Stimulated activated CD8-positive, alpha-beta memory T cell treated with anti-CD3 and anti-CD28 coated beads, Interleukin-12 subunit alpha, Interleukin-12 subunit beta, amount 100 ng/mL, for 24 hours (primary cell): ENCODE measurements at regions not wholly inside any gene's neighbourhood (a gene's known extent, or its start where the extent isn't known, plus 50 kb on each side); places are given as distances from the start of the nearest gene placed in this dataset.

Experiments
- DNase-seq: peaks from one replicate; pipeline ENCODE4 v3.0.0-alpha.2; 2020; ENCODE audit errors: extremely low read depth

- no peak for DNase-seq
These were observed 713.0 kb upstream of the MARCKS start for GRCh38 chr6:113144117-113144516.

DNA sequence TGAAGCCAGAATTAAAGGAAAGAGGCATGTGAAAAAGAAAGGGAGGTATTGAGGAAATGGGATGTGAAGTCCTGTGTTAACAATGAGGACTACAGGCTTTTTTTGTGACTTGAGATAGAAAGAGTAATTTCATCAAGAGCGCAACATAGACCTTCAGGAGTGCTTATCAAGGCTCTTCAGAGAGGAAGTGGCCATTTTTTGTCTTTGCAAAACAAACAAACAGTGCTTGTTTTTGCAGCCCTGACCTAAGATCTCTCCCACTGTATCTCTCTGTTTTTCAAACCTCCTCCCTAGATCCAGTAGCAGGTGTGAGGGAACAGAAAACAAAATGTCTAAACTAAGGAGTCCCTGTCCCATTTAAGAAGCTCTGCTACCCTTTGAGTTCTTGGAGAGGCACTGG, 710.3 kb upstream of the MARCKS start:
- no peak for DNase-seq

- DNase-seq = no peak
These were observed 709.6 kb upstream of the MARCKS start for GRCh38 chr6:113147544-113147943.

DNA sequence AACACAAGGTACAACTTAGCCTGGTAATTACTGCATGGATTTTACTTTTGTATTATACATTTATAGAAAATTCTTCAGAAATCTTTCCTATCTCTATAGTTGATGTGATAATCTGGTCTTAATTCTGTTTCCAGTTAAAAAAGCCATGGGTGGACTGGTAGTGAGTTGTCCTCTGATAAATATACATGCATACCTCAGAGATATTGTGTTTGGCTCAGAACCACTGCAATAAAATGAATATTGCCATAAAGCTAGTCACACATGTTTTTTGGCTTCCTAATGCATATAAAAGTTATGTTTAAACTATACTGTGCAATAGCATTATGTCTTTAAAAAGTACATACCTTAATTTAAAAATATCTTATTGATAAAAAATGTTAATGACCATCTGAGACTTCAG, 708.6 kb upstream of the MARCKS start:
- DNase-seq = no peak

GRCh38 chr6:113149511-113149910, 707.6 kb upstream of the MARCKS start:
- no peak for DNase-seq

DNA sequence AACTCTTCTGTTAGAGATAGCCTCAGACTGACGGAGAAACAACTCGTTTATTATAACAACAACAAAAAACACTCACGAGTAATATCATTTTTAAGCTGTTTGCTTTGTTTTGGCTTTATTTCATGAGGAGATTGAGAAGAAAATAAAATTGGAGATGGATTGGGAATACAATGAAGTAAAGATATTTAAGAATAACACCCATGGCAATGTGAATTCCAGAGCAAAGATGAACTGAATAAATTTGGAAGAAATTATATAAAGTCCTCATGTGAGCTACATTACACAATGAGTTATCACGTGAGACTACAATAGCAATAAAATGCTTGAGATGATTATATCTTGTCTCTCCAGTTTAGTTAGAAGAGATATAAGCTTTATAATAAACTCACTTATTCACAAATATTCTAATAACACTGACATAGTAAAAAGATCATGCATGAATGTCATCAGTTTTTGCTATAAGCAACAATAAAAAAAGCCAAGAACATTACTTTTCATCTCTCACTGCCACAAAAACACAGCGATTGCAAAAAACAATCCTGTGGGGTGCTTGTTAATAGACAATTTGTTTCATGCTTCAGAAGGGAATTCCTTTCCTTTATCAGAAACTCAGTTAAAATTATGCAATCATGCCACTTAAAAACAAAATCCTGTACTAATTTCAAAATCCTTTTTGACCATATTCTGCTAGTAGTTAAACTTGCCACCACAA, 696.7 kb upstream of the MARCKS start:
- DNase-seq = no peak

DNA sequence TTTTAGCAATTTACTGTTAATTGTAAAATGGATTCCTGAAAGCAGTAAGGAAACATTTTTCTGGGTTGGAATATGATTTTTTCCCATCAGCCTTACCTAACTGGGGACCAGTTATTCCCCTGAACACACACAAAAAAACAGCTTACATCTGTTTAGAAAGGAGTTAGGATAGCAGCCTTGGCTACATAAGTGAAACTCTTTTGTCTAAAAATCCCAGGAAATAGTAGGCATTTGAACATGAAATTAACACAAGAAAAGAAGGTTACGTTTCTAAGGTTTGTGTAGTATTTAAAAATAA, 696.2 kb upstream of the MARCKS start:
- DNase-seq = no peak

DNA sequence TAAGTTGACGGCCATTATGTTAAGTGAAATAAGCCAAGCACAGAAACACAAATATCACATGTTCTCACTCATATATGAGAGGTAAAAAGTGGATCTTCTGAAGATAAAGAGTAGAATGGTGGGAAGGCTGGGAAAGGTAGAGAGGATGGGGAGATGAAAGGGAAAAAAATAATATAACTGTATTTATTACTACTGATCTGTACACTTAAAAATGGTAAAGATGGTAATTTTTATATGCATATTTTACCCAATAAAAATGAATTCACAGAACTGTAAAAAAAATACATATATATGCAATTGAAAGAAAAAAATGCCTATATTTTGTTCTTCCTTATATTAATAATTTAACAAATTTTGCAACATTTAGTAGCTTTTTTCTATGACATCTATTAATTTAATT, 694.4 kb upstream of the MARCKS start:
- no peak for DNase-seq

- DNase-seq = no peak
These were observed 689.1 kb upstream of the MARCKS start for GRCh38 chr6:113168057-113168456.

DNA sequence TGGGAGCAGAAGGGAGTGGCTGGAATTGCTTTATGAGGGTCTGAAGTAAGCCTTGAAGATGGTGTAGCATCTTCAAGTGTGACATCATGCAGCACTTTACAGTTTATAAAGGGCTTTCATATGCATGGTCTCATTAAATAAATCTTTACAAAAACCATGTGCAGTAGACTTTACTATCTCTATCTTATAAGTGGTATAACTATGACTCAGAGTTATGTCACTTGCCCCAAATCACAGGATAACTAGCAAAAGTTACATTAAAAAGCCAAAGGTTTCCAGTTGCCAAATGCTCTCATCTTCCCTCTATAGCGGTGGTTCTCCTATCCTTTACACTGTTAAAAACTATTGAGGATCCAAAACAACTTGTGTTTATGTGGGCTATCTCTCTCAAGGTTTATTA, 687.7 kb upstream of the MARCKS start:
- no peak for DNase-seq

DNA sequence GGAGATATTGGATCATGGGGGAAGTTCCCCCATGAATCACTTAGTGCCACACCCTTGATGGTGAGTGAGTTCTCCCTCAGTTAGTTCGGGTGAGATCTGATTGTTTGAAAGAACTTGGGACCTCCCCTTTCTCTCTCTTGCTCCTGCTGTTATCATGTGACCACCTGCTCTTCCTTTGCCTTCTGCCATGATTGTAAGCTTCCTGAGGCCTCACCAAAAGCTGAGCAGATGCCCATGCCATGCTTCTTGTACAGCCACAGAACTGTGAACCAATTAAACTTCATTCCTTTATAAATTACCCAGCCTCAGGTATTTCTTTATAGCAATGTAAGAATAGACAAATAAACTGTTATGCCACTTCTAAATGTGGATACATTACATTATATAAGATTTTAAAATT, 686.7 kb upstream of the MARCKS start:
- no peak for DNase-seq

DNA sequence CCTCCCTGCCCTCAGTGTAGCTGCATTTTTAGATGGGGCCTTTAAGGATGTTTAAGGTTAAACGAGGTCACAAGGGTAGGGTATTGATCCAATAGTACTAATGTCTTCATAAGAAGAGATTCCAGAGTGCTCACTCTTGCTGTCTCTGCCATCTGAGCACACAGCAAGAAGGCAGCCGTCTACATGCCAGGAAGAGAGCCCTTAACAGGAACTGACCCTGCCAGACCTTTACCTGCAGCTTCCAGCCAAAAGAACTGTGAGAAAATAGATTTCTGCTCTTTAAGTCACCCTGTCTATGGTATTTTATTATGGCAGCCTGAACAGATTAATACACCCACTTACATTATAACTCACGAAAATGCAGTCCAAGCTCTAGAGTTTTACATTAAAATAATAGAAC, 685.3 kb upstream of the MARCKS start:
- DNase-seq = no peak

- DNase-seq = no peak
These were observed 684.6 kb upstream of the MARCKS start for GRCh38 chr6:113172531-113172966.

DNA sequence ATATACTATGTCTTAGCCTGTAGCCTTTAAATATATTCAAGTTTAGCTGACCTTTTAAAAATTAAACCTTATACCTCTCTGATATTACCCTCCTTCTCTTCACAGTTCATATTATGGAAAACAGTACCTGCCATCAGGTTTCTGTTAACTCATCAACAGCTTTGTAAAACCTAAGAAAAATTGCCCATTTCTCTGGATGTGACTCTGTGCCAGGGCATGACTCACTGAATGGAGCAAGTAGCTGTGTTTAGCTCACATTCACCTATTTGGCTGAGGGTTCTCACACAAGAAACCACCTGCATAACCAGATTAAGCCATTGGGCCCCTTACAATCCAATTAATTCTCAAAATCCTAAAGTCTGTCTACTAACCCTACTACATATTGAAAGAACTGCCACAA, 678.8 kb upstream of the MARCKS start:
- no peak for DNase-seq

GRCh38 chr6:113181164-113181563, 676.0 kb upstream of the MARCKS start:
- DNase-seq = no peak

DNA sequence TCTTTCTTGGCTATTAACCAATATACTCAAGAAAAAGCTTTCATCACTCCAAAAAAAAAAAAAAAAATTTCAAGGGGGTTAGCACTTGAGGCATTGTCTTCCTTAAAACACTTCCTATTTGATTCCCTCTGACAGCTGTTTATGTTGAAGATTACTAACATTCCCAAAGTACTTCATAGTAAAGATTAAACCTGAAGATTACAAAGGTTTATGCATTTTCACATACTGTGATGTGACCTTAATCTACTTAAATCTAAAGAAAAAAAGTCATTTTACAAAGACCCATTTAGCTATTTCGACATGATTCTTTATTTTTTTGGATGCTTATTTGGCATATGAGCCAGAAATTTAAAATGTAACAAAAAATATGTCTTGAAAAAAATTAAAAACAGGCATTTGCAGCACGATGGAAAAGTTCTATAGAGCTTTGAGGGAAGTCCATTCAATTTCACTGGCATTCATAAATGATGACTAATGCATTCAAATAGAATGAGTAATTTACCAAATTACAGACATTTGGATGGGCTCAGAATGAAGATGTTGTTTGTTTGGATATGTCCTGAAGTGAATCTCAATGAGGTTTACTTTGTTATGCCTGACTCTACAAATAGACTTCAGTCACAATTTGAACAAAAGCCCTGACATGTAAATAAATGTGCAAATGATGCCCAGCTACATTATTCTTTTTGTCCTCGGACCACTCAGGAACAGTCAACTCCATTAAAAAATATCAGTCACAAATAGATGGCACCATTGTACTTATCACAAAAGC, 674.6 kb upstream of the MARCKS start:
- no peak for DNase-seq

- no peak for DNase-seq
These were observed 672.9 kb upstream of the MARCKS start for GRCh38 chr6:113184291-113184690.

DNA sequence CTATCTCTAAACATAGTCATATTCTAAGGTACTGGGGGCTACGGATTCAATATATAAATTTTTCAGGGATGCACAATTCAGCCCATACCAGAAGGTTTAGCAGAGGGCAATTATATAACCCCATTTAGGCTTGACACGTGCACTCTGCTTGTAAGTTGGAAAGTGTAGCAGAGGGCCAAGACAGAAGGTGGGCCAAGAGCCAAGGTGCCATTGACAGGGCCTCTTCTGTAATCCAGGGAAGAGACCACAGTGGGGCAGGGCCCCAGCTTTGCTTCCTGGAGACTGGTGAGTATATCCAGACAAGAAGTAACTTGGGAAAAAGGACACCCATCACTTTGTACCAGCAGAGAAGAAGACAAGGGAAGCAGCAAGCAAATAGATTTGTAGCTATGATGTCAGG, 672.4 kb upstream of the MARCKS start:
- DNase-seq = no peak

DNA sequence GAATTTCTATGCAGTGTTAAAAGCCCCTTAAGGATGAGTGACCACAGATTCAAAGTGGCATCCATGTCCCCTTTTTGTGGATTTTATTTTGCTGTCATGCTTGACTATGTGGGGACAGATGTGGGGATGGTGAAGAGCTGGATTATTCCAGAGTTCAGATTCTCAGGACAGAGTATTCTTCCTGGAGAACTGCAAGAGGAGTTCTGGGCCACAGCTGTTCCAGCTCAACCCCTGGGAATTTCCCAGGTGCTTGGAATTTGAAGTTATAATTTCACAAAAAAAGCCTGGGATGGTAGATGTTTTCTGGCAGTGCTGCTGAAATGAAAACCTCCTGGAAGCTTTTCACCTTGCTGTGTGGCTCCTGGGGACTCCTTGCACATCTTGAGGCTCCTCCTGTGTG, 671.8 kb upstream of the MARCKS start:
- DNase-seq = no peak

GRCh38 chr6:113187661-113188060, 669.5 kb upstream of the MARCKS start:
- no peak for DNase-seq

GRCh38 chr6:113188962-113189361, 668.2 kb upstream of the MARCKS start:
- no peak for DNase-seq

DNA sequence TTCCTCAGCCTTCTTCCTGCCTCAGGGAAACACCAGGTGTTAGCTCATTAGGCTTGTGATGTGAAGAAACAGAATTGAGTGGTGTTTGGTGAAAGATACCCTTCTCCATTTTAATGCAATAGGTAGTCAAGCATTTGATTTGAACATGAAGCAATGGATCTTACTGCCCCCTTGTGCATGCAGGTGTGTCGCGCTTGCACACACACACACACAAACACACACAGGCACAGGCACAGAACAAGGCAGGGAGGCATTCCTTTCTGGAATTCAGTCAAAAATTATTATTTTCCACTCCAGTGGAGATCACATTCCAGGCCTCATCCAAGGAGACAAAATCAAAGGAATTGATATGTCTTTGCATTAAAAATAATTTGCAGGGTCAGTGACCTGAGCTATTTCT, 667.0 kb upstream of the MARCKS start:
- no peak for DNase-seq

- no peak for DNase-seq
These were observed 663.1 kb upstream of the MARCKS start for GRCh38 chr6:113194090-113194489.
